IMR-90 (cell line): ENCODE measurements at regions not wholly inside any gene's neighbourhood (a gene's known extent, or its start where the extent isn't known, plus 50 kb on each side); places are given as distances from the start of the nearest gene placed in this dataset.

Source experiments
- ATAC-seq: fragments of 200-7000 bp; cut with Tn5 transposase; 2 replicates; pipeline ENCODE4 v1.9.1; 2020; ENCODE audit warnings: low read depth, mild to moderate bottlenecking, moderate library complexity
- BruUV-seq: library from RNA; stranded (reverse); fragments of 400-500 nt; replicated peaks from 2 replicates; lab custom pipeline; 2021; lab: Mats Ljungman, UMichigan
- CTCF ChIA-PET: fragments of 300-600 bp; formaldehyde crosslinking; extraction: SDS; loops from one replicate; lab custom pipeline; 2021; ENCODE audit warnings: antibody characterized with exemption; lab: Yijun Ruan, JAX
- POLR2A ChIA-PET: fragments of 300-600 bp; sonication (Branson Sonifier 250); formaldehyde crosslinking; loops from one replicate; lab custom pipeline; 2022; ENCODE audit warnings: antibody characterized with exemption; ENCODE audit not compliant: unreplicated experiment; lab: Charles Lee
- DNase-seq: peaks from one replicate; pipeline ENCODE4 v3.0.0; 2013
- H2AFZ ChIP-seq: replicated peaks from 2 replicates; pipeline ENCODE3; 2013; ENCODE audit warnings: low read length, mild to moderate bottlenecking; ENCODE audit not compliant: poor library complexity
- H2AK5ac ChIP-seq: 2 replicates; pipeline ENCODE4 v1.6.1; 2013; ENCODE audit warnings: low read depth, low read length, inconsistent platforms
- H2AK9ac ChIP-seq: replicated peaks from 2 replicates; pipeline ENCODE3; 2013; ENCODE audit warnings: mild to moderate bottlenecking, low read depth, low read length, moderate library complexity; ENCODE audit not compliant: poor library complexity
- H2BK120ac ChIP-seq: 2 replicates; pipeline ENCODE4 v1.6.1; 2013; ENCODE audit warnings: low read depth, low read length, inconsistent platforms
- H2BK15ac ChIP-seq: 3 replicates; pipeline ENCODE4 v1.6.1; 2013; ENCODE audit warnings: low read depth, low read length, inconsistent platforms
- H2BK20ac ChIP-seq: 2 replicates; pipeline ENCODE4 v1.6.1; 2013; ENCODE audit warnings: low read depth, mild to moderate bottlenecking, inconsistent platforms, low read length, moderate library complexity
- H2BK5ac ChIP-seq: 2 replicates; pipeline ENCODE4 v1.6.1; 2013; ENCODE audit warnings: mild to moderate bottlenecking, low read depth, low read length, inconsistent platforms; ENCODE audit not compliant: poor library complexity, severe bottlenecking
- H3K14ac ChIP-seq: replicated peaks from 2 replicates; pipeline ENCODE4 v1.6.1; 2013; ENCODE audit warnings: low read depth, low read length, inconsistent platforms
- H3K18ac ChIP-seq: 2 replicates; pipeline ENCODE4 v1.6.1; 2013; ENCODE audit warnings: low read depth, low read length, control low read depth
- H3K23ac ChIP-seq: 2 replicates; pipeline ENCODE4 v1.6.1; 2013; ENCODE audit warnings: low read depth, low read length, inconsistent platforms
- H3K27ac ChIP-seq: 2 replicates; pipeline ENCODE4 v1.5.1; 2013; ENCODE audit warnings: mild to moderate bottlenecking, control low read depth, low read length; ENCODE audit not compliant: insufficient read depth
- H3K27me3 ChIP-seq: 2 replicates; pipeline ENCODE4 v1.6.1; 2013; ENCODE audit warnings: low read length; ENCODE audit not compliant: control insufficient read depth, insufficient read depth
- H3K36me3 ChIP-seq: 2 replicates; pipeline ENCODE4 v1.6.1; 2013; ENCODE audit warnings: low read length, mixed read lengths; ENCODE audit not compliant: control insufficient read depth, insufficient read depth
- H3K4ac ChIP-seq: 2 replicates; pipeline ENCODE4 v1.6.1; 2013; ENCODE audit warnings: low read depth, low read length, inconsistent platforms
- H3K4me1 ChIP-seq: 2 replicates; pipeline ENCODE4 v1.6.1; 2013; ENCODE audit warnings: low read length, mixed read lengths; ENCODE audit not compliant: control insufficient read depth, insufficient read depth
- H3K4me2 ChIP-seq: 2 replicates; pipeline ENCODE4 v1.6.1; 2013; ENCODE audit warnings: low read depth, mild to moderate bottlenecking, control low read depth, low read length, moderate library complexity
- H3K4me3 ChIP-seq: 2 replicates; pipeline ENCODE4 v1.5.1; 2013; ENCODE audit warnings: low read depth, mild to moderate bottlenecking, control low read depth, low read length, moderate library complexity; ENCODE audit not compliant: insufficient read depth
- H3K56ac ChIP-seq: 2 replicates; pipeline ENCODE4 v1.6.1; 2013; ENCODE audit warnings: low read length, inconsistent platforms; ENCODE audit not compliant: insufficient read depth; ENCODE audit errors: extremely low read depth
- H3K79me1 ChIP-seq, 2 experiments: 2 replicates each; pipeline ENCODE4 v1.6.1; 2013; ENCODE audit warnings: low read length in 2 of 2, inconsistent platforms in 1 of 2, low read depth in 1 of 2
- H3K9ac ChIP-seq: 2 replicates; pipeline ENCODE4 v1.6.1; 2013; ENCODE audit warnings: low read depth, low read length, control low read depth
- H3K9me1 ChIP-seq: 2 replicates; pipeline ENCODE4 v1.6.1; 2013; ENCODE audit warnings: low read length, inconsistent platforms; ENCODE audit not compliant: insufficient read depth
- H3K9me3 ChIP-seq: 2 replicates; pipeline ENCODE4 v1.6.1; 2013; ENCODE audit warnings: low read length; ENCODE audit not compliant: control insufficient read depth, insufficient read depth
- H4K20me1 ChIP-seq: 2 replicates; pipeline ENCODE4 v1.6.1; 2013; ENCODE audit warnings: low read length, inconsistent platforms; ENCODE audit not compliant: insufficient read depth
- H4K5ac ChIP-seq: 2 replicates; pipeline ENCODE4 v1.6.1; 2013; ENCODE audit warnings: mild to moderate bottlenecking, low read depth, low read length, control low read depth
- H4K8ac ChIP-seq, 2 experiments: 2 replicates each; pipeline ENCODE4 v1.6.1; 2013; ENCODE audit warnings: low read depth in 2 of 2, low read length in 2 of 2, control low read depth in 1 of 2, inconsistent platforms in 1 of 2
- H4K91ac ChIP-seq: 2 replicates; pipeline ENCODE4 v1.6.1; 2013; ENCODE audit warnings: low read depth, low read length, inconsistent platforms; ENCODE audit not compliant: insufficient read depth
- BHLHE40 ChIP-seq: fragments of 150-350 bp; IDR thresholded peaks from 2 replicates; pipeline ENCODE4 v1.6.1; 2016; ENCODE audit warnings: mild to moderate bottlenecking, low read depth, low read length
- FOS ChIP-seq: fragments of 150-350 bp; IDR thresholded peaks from 2 replicates; pipeline ENCODE4 v1.6.1; 2016; ENCODE audit warnings: low read depth, low read length
- MAZ ChIP-seq: IDR thresholded peaks from 2 replicates; pipeline ENCODE4 v1.6.1; 2012; ENCODE audit warnings: low read depth, mild to moderate bottlenecking, low read length, improper control_type of control experiment, moderate library complexity, borderline replicate concordance
- MXI1 ChIP-seq: IDR thresholded peaks from 2 replicates; pipeline ENCODE4 v1.6.1; 2012; ENCODE audit warnings: low read depth, mild to moderate bottlenecking, low read length, moderate library complexity, borderline replicate concordance
- NFE2L2 ChIP-seq: fragments of 150-350 bp; IDR thresholded peaks from 2 replicates; pipeline ENCODE4 v1.6.1; 2016; ENCODE audit warnings: low read depth, mild to moderate bottlenecking, low read length
- RAD21 ChIP-seq: IDR thresholded peaks from 2 replicates; pipeline ENCODE4 v1.6.1; 2012; ENCODE audit warnings: low read length, improper control_type of control experiment
- RFX5 ChIP-seq: IDR thresholded peaks from 2 replicates; pipeline ENCODE4 v1.8.0; 2012; ENCODE audit warnings: low read depth, mild to moderate bottlenecking, low read length, moderate library complexity
- SMC3 ChIP-seq: fragments of 150-350 bp; IDR thresholded peaks from 2 replicates; pipeline ENCODE4 v1.6.1; 2016; ENCODE audit warnings: low read depth, mild to moderate bottlenecking, antibody characterized with exemption, low read length, moderate library complexity
- WGBS, 2 experiments: methylation state at CpG; one replicate each; pipeline versions ENCODE4 v1.1.5 to v1.1.7; 2013; ENCODE audit warnings: missing lambda C conversion rate in 2 of 2; ENCODE audit not compliant: insufficient read length in 1 of 2; ENCODE audit errors: extremely low coverage in 2 of 2; 5-methylcytosine and 5-hydroxymethylcytosine counted together
- dilution Hi-C: fragments of 300-500 bp; cut with HindIII; formaldehyde crosslinking; loops from one replicate; pipeline ENCODE4 v1.14.3; 2018; ENCODE audit warnings: low sequenced_read_pairs; ENCODE audit not compliant: unreplicated experiment
- in situ Hi-C: fragments of 300-500 bp; cut with MboI; formaldehyde crosslinking; loops from 3 replicates; pipeline ENCODE4 v1.14.3; 2019; ENCODE audit warnings: low sequenced_read_pairs, inconsistent platforms, mixed read lengths
- intact Hi-C: fragments of 100-400 bp; cut with micrococcal nuclease; formaldehyde crosslinking; loops from 2 replicates; pipeline ENCODE4 v1.10.0; 2022
- TF ChIP-seq, protein P1 (sequence below): fragments of 150-350 bp; IDR thresholded peaks from 2 replicates; pipeline ENCODE4 v1.6.1; 2016; ENCODE audit warnings: low read depth, mild to moderate bottlenecking, low read length, moderate library complexity, borderline replicate concordance
- TF ChIP-seq, protein P2 (sequence below): conservative IDR thresholded peaks from 2 replicates; pipeline ENCODE4 v1.5.1; 2012; ENCODE audit warnings: mild to moderate bottlenecking, low read depth, low read length, improper control_type of control experiment

DNA sequence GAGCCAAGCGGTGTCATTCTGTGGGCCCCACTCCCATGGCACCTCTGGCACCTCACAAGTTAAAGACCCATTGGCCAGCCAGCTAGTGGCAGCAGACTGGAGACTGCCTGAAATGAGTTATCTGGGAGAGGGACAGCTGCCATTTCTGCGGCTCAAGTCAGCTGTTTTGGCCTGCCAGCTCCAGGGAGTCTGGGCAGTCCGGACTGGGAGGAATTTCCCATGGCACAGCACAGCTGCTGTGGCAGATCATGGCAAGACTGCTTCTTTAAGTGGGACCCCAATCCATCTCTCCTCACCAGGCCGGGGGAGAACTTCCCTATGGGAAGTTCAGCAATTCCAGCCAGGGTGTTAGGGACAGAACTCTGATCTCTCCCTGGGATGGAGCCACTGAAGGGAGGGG is 2187.6 kb upstream of the CELF4 start:
- no peak overlapping the region for H3K9ac ChIP-seq
- no peak overlapping the region for H3K23ac ChIP-seq
- H4K8ac ChIP-seq = no peak overlapping the region
- H3K4me1 ChIP-seq = no peaks in the 10 kb centered on the region
- no peaks in the 10 kb centered on the region for H4K20me1 ChIP-seq
- ChIA-PET CTCF (no interaction called here), POLR2A (no interaction called here)
- H2BK20ac ChIP-seq = no peak overlapping the region
- no peak overlapping the region for H3K27ac ChIP-seq
- H2BK120ac ChIP-seq = no peak overlapping the region
- no peaks in the 10 kb centered on the region for H3K9me3 ChIP-seq
- TF ChIP-seq NFE2L2 (no peak), BHLHE40 (no peak), RFX5 (no peak), MXI1 (no peak), SMC3 (no peak), FOS (no peak), MAZ (no peak), RAD21 (no peak)
- TF ChIP-seq, protein P1, sequence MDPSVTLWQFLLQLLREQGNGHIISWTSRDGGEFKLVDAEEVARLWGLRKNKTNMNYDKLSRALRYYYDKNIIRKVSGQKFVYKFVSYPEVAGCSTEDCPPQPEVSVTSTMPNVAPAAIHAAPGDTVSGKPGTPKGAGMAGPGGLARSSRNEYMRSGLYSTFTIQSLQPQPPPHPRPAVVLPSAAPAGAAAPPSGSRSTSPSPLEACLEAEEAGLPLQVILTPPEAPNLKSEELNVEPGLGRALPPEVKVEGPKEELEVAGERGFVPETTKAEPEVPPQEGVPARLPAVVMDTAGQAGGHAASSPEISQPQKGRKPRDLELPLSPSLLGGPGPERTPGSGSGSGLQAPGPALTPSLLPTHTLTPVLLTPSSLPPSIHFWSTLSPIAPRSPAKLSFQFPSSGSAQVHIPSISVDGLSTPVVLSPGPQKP = no peak
- TF ChIP-seq, protein P2, sequence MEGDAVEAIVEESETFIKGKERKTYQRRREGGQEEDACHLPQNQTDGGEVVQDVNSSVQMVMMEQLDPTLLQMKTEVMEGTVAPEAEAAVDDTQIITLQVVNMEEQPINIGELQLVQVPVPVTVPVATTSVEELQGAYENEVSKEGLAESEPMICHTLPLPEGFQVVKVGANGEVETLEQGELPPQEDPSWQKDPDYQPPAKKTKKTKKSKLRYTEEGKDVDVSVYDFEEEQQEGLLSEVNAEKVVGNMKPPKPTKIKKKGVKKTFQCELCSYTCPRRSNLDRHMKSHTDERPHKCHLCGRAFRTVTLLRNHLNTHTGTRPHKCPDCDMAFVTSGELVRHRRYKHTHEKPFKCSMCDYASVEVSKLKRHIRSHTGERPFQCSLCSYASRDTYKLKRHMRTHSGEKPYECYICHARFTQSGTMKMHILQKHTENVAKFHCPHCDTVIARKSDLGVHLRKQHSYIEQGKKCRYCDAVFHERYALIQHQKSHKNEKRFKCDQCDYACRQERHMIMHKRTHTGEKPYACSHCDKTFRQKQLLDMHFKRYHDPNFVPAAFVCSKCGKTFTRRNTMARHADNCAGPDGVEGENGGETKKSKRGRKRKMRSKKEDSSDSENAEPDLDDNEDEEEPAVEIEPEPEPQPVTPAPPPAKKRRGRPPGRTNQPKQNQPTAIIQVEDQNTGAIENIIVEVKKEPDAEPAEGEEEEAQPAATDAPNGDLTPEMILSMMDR = no peak
- ATAC-seq (no peak), DNase-seq (no peak)
- no peaks in the 10 kb centered on the region for H3K9me1 ChIP-seq
- H3K79me1 ChIP-seq = no peaks in the 10 kb centered on the region
- H3K14ac ChIP-seq = no peak overlapping the region
- no peak overlapping the region for H4K91ac ChIP-seq
- H2BK5ac ChIP-seq = no peak overlapping the region
- H3K4me3 ChIP-seq = no peak overlapping the region
- H4K5ac ChIP-seq = no peak overlapping the region
- H2AK9ac ChIP-seq = no peak overlapping the region
- H3K36me3 ChIP-seq = 0 out of 2 replicates have a peak, but pooled peaks cover 1% of the 10 kb centered on the region
- no peak overlapping the region for H2AFZ ChIP-seq
- intact Hi-C loops = no loop called here
- H3K4ac ChIP-seq = no peak overlapping the region
- no TSS peak for BruUV-seq
- no peak overlapping the region for H3K56ac ChIP-seq
- no peak overlapping the region for H2BK15ac ChIP-seq
- dilution Hi-C loops = no loop called here
- in situ Hi-C loops = no loop called here
- no peak overlapping the region for H3K4me2 ChIP-seq
- no peaks in the 10 kb centered on the region for H3K27me3 ChIP-seq
- no peak overlapping the region for H2AK5ac ChIP-seq
- H3K18ac ChIP-seq = no peak overlapping the region
- WGBS, 2 experiments = no CpG with 5 or more reads among the region's 4 CpGs
